IgD-negative memory B cell (primary cell): ENCODE measurements at regions not wholly inside any gene's neighbourhood (a gene's known extent, or its start where the extent isn't known, plus 50 kb on each side); places are given as distances from the start of the nearest gene placed in this dataset.

Source experiments
- H3K27ac Mint-ChIP-seq, 3 donors: one replicate each; pipeline ENCODE4 v1.8.0; 2020 to 2022; ENCODE audit warnings: mild to moderate bottlenecking in 3 of 3, mixed read lengths in 3 of 3, moderate library complexity in 1 of 3
- H3K27me3 Mint-ChIP-seq: one replicate; pipeline ENCODE4 v1.8.0; 2021; ENCODE audit warnings: mixed read lengths
- H3K36me3 Mint-ChIP-seq: one replicate; pipeline ENCODE4 v1.8.0; 2020; ENCODE audit warnings: mild to moderate bottlenecking, mixed read lengths
- H3K4me1 Mint-ChIP-seq, 3 donors: one replicate each; pipeline ENCODE4 v1.8.0; 2020 to 2022; ENCODE audit warnings: mixed read lengths in 3 of 3, mild to moderate bottlenecking in 1 of 3
- H3K4me3 Mint-ChIP-seq, 4 donors: one replicate each; pipeline ENCODE4 v1.8.0; 2020 to 2022; ENCODE audit warnings: mild to moderate bottlenecking in 4 of 4, mixed read lengths in 4 of 4, moderate library complexity in 3 of 4
- H3K9me3 Mint-ChIP-seq, 3 donors: one replicate each; pipeline ENCODE4 v1.8.0; 2020 to 2021; ENCODE audit warnings: mixed read lengths in 3 of 3, mild to moderate bottlenecking in 1 of 3

DNA sequence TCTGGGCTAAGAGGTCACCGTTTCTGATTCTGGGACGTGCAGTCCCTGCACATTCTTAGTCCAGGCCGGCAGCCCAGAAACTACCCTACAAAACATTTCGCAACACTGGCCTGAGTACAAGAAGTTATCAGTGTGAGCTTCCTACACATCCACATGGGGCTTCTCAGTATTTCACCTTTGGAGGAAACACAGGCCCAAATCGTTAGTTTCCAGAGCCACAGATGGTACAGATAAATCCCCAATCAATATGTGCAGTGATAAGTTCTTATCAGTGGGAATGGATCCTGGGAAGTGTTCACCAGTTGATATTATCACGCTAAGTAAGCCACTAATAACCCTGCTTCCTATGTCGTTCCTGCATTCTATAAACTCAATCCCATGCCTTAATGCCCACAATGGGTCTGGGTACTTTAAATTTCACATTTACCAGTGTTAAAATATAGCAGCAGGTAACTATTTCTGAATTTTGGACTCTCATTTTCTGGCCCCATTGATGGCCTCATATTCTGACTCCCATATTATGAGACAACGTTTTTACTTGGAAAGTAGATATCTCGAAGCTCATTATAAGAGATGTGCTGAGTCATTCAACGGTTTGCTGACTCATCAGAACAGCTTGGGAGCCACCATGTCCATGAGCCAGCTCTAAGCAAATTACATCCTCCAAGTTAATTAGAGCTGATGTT, 370.2 kb upstream of the MAF start:
- Mint-ChIP-seq H3K27ac (no peak overlapping the region), H3K27me3 (peaks cover under 1% of the 10 kb centered on the region), H3K4me1 (no peaks in the 10 kb centered on the region), H3K9me3 (peaks cover 0 to 4% (median 0%) of the 10 kb centered on the region in 3 donors), H3K4me3 (no peak overlapping the region), H3K36me3 (no peaks in the 10 kb centered on the region)

DNA sequence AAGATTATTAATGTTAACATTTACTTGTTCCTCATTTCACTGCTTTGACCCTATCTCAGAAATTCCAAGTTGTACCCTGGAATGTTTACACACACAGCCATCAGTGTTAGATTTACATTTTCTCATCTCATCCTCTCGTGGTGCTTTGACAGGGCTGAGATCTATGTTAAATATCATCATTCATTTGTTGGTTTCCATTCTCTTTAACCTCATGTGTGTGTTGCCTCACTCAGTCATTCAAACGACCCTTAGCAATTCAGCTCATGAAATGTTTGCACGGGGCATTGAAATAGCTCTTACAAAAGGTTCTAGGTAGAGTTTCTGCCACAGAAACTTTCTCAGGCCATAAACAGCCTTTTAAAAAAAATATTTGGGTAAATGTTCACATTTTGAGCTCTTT, 369.6 kb upstream of the MAF start:
- Mint-ChIP-seq H3K27ac (no peak overlapping the region), H3K36me3 (no peaks in the 10 kb centered on the region), H3K4me1 (no peaks in the 10 kb centered on the region), H3K4me3 (no peak overlapping the region), H3K9me3 (peaks cover 0 to 4% (median 0%) of the 10 kb centered on the region in 3 donors), H3K27me3 (peaks cover 1% of the 10 kb centered on the region)

DNA sequence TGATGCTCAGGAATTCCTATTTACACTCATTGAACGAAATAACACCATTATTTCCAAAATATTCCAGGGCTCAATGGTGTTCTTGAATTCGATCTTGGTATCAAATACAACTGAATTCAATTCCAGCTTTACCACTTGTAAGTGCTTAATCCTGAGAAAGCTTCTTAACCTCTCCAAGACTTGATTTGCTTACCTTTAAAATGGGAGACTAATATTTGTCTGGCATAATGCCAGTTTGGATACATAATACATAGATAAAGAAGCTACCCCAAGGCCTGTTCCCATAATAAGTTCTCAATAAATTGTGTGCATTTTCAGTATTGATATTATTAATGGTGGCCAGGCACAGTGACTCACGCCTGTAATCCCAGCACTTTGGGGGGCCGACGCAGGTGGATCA, 368.9 kb upstream of the MAF start:
- H3K36me3 Mint-ChIP-seq, result no peaks in the 10 kb centered on the region

DNA sequence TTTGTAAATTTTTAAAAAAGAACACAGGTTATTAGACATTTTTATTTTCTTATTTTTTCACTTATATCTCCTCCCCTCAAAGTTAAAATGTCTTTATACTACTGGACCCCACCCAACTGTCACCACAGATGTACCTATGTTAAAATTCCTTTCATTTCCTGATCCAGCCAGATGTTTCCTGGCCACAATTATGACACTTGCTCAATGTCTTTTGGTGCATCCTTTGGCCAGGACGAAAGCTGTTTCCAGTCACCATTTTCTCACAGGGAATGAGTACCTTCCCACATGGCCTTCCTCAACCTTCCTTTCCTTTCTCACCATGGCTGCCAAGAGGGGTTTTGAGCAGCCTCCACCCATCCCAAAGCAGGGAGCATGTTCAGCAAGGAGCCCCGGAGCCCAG, 365.7 kb upstream of the MAF start:
- Mint-ChIP-seq H3K4me1 (no peaks in the 10 kb centered on the region), H3K27ac (no peak overlapping the region), H3K4me3 (no peak overlapping the region), H3K9me3 (peaks cover 3 to 4% (median 4%) of the 10 kb centered on the region in 3 donors), H3K27me3 (peaks cover 4% of the 10 kb centered on the region), H3K36me3 (no peaks in the 10 kb centered on the region)

More for the DNA sequence above, 368.9 kb upstream of the MAF start:
- Mint-ChIP-seq H3K27ac (no peak overlapping the region), H3K4me1 (no peaks in the 10 kb centered on the region), H3K27me3 (peaks cover 1% of the 10 kb centered on the region), H3K4me3 (no peak overlapping the region), H3K9me3 (peaks cover 0 to 4% (median 0%) of the 10 kb centered on the region in 3 donors)

DNA sequence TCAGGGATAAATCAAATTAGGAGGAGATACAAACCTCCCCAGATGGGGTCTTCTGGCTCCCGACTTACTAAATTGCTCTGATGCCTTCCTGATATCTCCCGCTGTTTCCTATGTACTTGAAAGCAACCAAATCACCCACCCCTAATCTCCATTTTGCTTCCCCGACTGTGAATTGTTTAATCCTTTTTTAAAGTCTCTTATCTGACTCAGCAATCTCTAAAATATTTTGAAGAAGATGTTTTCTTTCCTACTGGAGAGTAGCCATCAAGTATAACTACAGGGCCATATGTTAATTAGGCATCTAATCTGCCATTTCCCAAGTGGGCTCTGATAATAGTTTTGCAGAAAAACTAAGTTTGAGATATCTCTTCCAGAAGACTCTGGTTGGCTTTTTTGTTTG, 365.2 kb upstream of the MAF start:
- H3K4me1 Mint-ChIP-seq, result no peaks in the 10 kb centered on the region
- no peaks in the 10 kb centered on the region for H3K36me3 Mint-ChIP-seq
- peaks cover 4% of the 10 kb centered on the region in 3 donors for H3K9me3 Mint-ChIP-seq
- peaks cover 6% of the 10 kb centered on the region for H3K27me3 Mint-ChIP-seq
- H3K27ac Mint-ChIP-seq, result no peak overlapping the region
- no peak overlapping the region for H3K4me3 Mint-ChIP-seq

DNA sequence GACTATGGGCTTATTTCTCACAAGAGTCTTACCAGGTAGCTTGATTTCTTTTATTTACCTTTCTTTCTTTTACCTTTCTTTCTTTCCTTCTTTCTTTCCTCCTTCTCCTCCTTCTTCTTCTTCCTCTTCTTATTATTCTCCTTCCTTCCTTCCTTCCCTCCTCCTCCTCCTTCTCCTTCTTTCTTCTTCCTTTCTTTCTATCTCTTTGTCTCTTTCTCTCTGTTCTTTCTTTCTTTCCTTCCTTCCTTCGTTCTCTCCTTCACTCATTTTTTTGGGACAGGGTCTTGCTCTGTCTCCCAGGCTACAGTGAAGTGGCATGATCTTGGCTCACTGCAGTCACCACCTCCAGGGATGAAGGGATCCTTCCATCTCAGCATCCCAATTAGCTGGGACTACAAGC, 363.6 kb upstream of the MAF start:
- Mint-ChIP-seq H3K4me3 (no peak overlapping the region), H3K9me3 (peaks cover 4% of the 10 kb centered on the region in 3 donors), H3K27me3 (peaks cover 6% of the 10 kb centered on the region), H3K27ac (no peak overlapping the region), H3K36me3 (no peaks in the 10 kb centered on the region), H3K4me1 (no peaks in the 10 kb centered on the region)

DNA sequence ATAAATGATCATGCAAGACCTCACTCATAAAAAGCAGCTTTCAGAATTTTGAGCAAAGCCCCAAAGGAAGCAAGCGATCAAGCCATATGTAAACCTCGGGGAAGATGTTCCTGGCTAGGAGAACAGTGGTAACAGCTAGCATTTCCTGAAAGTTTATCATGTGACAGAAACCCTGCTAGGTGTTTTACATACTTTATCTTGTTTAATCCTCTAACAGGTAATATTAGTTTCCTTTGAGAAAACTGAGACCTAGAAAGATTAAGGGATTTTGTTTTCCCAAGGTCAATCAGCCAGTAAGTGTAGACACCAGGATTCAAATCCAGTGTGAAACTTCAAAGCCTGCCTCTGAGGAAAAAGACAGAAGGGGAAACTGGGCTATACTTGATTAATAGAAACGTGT, 362.4 kb upstream of the MAF start:
- Mint-ChIP-seq H3K4me1 (no peaks in the 10 kb centered on the region), H3K9me3 (peaks cover 4% of the 10 kb centered on the region in 3 donors), H3K27me3 (peaks cover 6% of the 10 kb centered on the region), H3K36me3 (no peaks in the 10 kb centered on the region), H3K27ac (no peak overlapping the region), H3K4me3 (no peak overlapping the region)

DNA sequence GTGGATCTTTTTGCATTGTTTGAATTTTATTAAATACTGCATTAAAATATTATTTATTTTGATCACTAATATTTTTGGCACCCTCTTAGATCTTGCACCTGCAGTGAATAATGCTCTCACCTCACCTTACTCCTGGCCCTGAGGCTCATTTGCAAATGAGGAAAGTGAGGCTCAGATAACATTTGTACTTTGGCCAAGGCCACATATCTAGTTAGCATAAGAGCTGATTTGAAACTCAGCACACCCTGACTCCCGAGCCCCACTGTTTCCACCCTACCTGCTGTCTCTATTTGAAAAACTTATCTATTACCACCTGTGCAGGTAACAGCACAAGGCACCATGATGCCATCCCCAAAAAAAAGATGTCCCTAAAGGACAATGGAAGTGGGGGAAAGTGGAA, 358.7 kb upstream of the MAF start:
- peaks cover 2 to 4% (median 4%) of the 10 kb centered on the region in 3 donors for H3K9me3 Mint-ChIP-seq
- peaks cover 3% of the 10 kb centered on the region for H3K27me3 Mint-ChIP-seq
- H3K4me1 Mint-ChIP-seq, result no peaks in the 10 kb centered on the region
- no peak overlapping the region for H3K27ac Mint-ChIP-seq
- no peak overlapping the region for H3K4me3 Mint-ChIP-seq
- no peaks in the 10 kb centered on the region for H3K36me3 Mint-ChIP-seq

DNA sequence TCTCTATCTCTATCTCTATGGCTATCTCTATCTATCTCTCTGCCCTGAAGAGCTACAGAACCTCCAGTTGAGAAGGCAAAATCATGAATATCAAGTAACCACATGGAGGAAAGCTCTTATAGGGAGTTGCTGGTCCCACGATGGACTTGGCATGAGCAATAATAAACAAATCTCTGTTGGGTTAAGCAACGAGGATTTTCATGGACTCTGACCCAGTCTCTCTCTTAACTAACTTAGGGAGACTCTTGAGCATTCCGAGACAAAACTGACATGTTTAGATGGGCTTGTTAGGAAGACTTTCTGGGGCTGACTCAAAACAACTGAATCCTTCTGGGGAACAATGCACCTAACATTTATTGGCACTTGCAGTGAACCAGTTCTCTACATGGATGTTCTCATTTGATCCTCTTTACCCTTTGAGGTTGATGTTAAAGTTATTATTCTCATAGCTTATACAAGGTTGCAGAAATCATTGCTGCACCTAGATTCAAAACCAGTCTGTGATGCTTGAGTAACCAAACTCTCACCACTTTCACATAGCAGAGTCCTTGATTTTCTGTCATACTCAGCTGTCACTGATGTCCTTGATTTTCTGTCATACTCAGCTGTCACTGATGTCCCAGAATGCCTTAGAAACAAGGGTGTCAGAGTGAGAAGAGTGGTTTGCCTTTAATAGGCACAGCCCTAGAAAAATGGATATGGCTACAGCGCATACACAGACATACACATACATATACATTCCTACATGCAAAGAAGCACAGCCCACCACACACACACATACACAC, 354.6 kb upstream of the MAF start:
- Mint-ChIP-seq H3K27ac (no peak overlapping the region), H3K4me1 (no peaks in the 10 kb centered on the region), H3K27me3 (peaks cover 4% of the 10 kb centered on the region), H3K36me3 (peaks cover 2% of the 10 kb centered on the region), H3K4me3 (no peak overlapping the region), H3K9me3 (peaks cover 0 to 3% (median 0%) of the 10 kb centered on the region in 3 donors)

DNA sequence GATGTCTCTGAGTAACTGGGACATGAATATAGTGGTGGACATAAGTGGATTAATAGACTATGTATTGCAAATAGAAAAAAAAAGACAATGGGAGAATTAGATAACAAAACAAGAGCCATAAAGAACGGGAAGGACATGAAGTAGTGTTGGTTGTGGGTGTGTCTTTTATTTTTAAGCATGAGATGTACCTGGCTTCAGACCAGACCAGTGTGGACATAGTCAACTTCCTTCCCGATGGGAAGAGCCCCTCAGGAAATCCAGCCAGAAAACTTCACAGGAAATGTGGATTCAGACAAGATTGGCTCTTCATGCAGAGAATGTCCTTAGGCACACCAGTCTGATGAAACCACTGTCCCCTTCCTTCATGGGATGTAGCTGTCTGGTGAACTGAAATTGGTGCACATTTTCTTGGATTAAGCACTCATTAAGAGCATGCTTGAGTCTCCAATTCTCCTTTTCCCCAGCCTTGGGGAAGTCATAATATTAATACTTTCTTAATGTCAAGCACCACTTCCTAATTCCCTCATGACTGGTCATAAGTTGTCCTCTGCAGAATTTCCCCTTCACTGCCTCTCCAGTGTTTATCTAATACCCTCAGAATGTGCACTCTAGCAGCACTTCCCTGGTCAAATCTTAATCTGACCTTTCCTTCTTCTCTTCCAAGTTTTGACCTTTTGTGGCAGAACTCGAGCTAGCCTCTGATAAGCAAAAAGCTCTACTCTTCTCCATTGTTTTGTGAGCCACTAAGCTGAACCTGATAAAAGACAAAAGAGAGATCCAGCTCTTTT, 350.6 kb upstream of the MAF start:
- H3K4me3 Mint-ChIP-seq, result no peak overlapping the region
- H3K36me3 Mint-ChIP-seq, result peaks cover 2% of the 10 kb centered on the region

DNA sequence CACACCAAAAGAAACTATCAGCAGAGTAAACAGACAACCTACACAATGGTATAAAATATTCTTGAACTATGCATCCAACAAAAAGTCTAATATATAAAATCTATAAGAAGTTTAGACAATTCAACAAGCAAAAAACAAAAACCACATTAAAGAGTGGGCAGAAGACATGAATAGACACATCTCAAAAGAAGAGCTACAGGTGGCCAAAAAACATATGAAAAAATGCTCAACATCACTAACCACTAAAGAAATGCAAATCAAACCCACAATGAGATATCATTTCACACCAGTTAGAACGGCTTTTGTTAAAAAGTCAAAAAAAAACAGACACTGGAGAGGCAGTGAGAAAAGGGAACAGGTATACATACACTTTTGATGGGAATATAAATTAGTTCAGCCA, 348.9 kb upstream of the MAF start:
- H3K4me1 Mint-ChIP-seq, result peaks cover 0 to 1% (median 0%) of the 10 kb centered on the region in 3 donors
- H3K9me3 Mint-ChIP-seq, result peaks cover 0 to 3% (median 0%) of the 10 kb centered on the region in 3 donors
- H3K27ac Mint-ChIP-seq, result no peak overlapping the region
- H3K27me3 Mint-ChIP-seq, result peaks cover 10% of the 10 kb centered on the region
- H3K4me3 Mint-ChIP-seq, result no peak overlapping the region
- H3K36me3 Mint-ChIP-seq, result peaks cover 2% of the 10 kb centered on the region

More for the DNA sequence above, 350.6 kb upstream of the MAF start:
- Mint-ChIP-seq H3K4me1 (peaks cover 0 to 1% (median 0%) of the 10 kb centered on the region in 3 donors), H3K27me3 (peaks cover 7% of the 10 kb centered on the region), H3K27ac (no peak overlapping the region), H3K9me3 (peaks cover 0 to 3% (median 0%) of the 10 kb centered on the region in 3 donors)

DNA sequence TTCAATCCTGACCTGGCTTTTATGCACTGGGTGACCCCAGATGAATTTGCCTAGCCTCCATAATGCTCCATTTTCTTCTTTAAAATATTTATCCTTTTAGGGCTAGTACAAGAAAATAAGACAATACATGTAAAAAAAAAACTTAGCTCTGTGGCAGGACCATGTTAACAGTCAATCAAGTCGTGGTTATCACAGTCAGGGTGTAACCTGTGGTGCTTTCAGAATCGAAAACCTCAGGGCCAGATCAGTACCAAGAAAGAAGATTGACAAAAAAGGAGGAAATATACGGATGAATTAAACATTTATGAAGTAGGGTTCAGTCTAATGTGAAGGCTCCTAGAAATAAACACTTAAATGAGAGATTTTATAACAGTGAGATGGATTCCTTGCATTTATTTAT, 347.2 kb upstream of the MAF start:
- Mint-ChIP-seq H3K36me3 (peaks cover 2% of the 10 kb centered on the region), H3K4me1 (peaks cover 0 to 1% (median 0%) of the 10 kb centered on the region in 3 donors), H3K9me3 (peaks cover 0 to 2% (median 0%) of the 10 kb centered on the region in 3 donors), H3K27me3 (peaks cover 11% of the 10 kb centered on the region), H3K4me3 (no peak overlapping the region), H3K27ac (no peak overlapping the region)

DNA sequence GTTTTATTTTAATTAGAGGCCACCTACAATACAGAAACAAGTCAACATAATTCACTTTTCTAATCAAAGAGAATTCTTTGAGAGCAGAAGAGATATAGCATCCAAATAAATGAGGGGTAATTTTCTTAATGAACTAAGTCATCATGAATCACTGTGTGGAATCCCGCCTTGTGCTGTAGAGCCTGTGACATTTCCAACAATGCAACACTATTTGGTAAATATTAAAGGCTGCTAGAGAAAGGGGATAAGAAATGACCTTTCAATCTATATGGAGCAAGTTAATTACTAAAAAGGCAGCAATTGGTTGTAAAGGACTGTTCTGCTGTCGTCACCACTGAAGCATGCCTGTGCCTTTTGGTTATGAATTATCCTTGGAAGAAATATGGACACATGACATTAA, 345.7 kb upstream of the MAF start:
- Mint-ChIP-seq H3K4me1 (peaks cover 0 to 1% (median 0%) of the 10 kb centered on the region in 3 donors), H3K4me3 (no peak overlapping the region), H3K27me3 (peaks cover 10% of the 10 kb centered on the region), H3K36me3 (no peaks in the 10 kb centered on the region), H3K27ac (no peak overlapping the region), H3K9me3 (peaks cover 0 to 2% (median 0%) of the 10 kb centered on the region in 3 donors)

DNA sequence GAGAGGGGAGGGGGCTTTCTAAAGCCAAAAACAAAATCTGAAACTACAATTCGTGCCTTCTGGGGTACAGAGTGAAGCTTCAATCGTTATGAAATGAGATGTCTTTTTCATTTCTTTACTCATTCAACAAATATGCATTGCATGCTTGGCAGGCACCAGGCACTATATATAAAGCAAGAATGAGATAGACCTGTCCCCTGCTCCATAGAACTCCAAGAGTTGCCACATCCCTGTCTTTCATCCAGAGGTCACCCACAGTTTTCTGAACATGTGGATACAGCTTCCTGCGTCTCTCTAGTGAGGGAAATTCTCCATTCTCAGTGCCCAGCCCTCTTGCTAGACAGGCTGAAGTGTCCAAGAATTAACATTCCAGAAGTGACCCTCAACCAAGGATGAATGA, 343.2 kb upstream of the MAF start:
- peaks cover 0 to 1% (median 0%) of the 10 kb centered on the region in 3 donors for H3K4me1 Mint-ChIP-seq
- H3K27me3 Mint-ChIP-seq, result peaks cover 4% of the 10 kb centered on the region
- H3K27ac Mint-ChIP-seq, result no peak overlapping the region
- H3K36me3 Mint-ChIP-seq, result no peaks in the 10 kb centered on the region
- H3K9me3 Mint-ChIP-seq, result peaks cover 0 to 4% (median 0%) of the 10 kb centered on the region in 3 donors
- no peak overlapping the region for H3K4me3 Mint-ChIP-seq

DNA sequence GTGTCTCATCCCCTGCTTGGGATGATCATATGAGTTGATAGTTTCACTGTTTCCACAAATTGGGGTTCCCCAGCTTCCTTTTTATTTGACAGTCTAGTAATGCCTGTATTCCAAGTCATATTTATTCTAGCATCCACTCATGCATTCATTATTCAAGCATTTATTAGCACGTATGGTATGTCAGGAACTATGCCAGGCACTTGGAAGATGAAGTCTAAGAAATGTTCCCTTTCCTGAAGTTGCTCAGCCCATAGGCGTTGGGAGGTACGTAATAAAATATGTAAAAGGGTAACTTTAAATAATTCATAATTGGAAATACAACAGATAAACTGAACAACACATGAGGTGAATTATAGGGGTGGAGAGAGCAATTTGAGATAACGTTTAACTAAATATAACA, 338.0 kb upstream of the MAF start:
- H3K36me3 Mint-ChIP-seq, result no peaks in the 10 kb centered on the region
- no peak overlapping the region for H3K4me3 Mint-ChIP-seq
- H3K27me3 Mint-ChIP-seq, result no peaks in the 10 kb centered on the region
- H3K4me1 Mint-ChIP-seq, result no peaks in the 10 kb centered on the region
- peaks cover 0 to 4% (median 0%) of the 10 kb centered on the region in 3 donors for H3K9me3 Mint-ChIP-seq
- no peak overlapping the region for H3K27ac Mint-ChIP-seq
